CD4-positive, CD25-positive, alpha-beta regulatory T cell (primary cell): ENCODE measurements at regions not wholly inside any gene's neighbourhood (a gene's known extent, or its start where the extent isn't known, plus 50 kb on each side); places are given as distances from the start of the nearest gene placed in this dataset.

Experiments used
- ATAC-seq, 2 donors: fragments of 150-1000 bp; cut with Tn5 transposase; one replicate each; pipeline ENCODE4 v1.10.0; 2021; ENCODE audit warnings: low read depth in 2 of 2, moderate number of reproducible peaks in 2 of 2, moderate library complexity in 1 of 2
- DNase-seq, 3 donors: peaks; one replicate each; pipeline versions ENCODE4 v3.0.0 to v3.0.0-alpha.2; 2012 to 2022; ENCODE audit warnings: mixed read lengths in 1 of 3
- H3K27ac ChIP-seq: one replicate; pipeline ENCODE4 v1.7.0; 2013; ENCODE audit warnings: mild to moderate bottlenecking, low read length; ENCODE audit not compliant: insufficient read depth, poor library complexity, severe bottlenecking
- H3K27me3 ChIP-seq: one replicate; pipeline ENCODE4 v1.7.0; 2013; ENCODE audit warnings: low read length; ENCODE audit not compliant: control insufficient read depth, insufficient read depth
- H3K36me3 ChIP-seq: one replicate; pipeline ENCODE4 v1.7.0; 2013; ENCODE audit warnings: mild to moderate bottlenecking, low read length, moderate library complexity; ENCODE audit not compliant: control insufficient read depth, insufficient read depth
- H3K4me1 ChIP-seq: 2 replicates; pipeline ENCODE4 v1.7.0; 2013; ENCODE audit warnings: mild to moderate bottlenecking, low read length; ENCODE audit not compliant: insufficient read depth, control insufficient read depth, poor library complexity, severe bottlenecking
- H3K4me3 ChIP-seq: one replicate; pipeline ENCODE4 v1.7.0; 2013; ENCODE audit warnings: low read depth, mild to moderate bottlenecking, low read length, moderate library complexity
- H3K9me3 ChIP-seq, 2 experiments: 1 replicate in 1 of 2; 2 replicates in 1 of 2; pipeline ENCODE4 v1.7.0; 2013; ENCODE audit warnings: low read length in 2 of 2, mild to moderate bottlenecking in 1 of 2, moderate library complexity in 1 of 2; ENCODE audit not compliant: control insufficient read depth in 2 of 2
- H3K27ac Mint-ChIP-seq, 3 donors: one replicate each; pipeline ENCODE4 v1.8.0; 2020 to 2022; ENCODE audit warnings: mild to moderate bottlenecking in 3 of 3, mixed read lengths in 3 of 3, moderate library complexity in 2 of 3
- H3K27me3 Mint-ChIP-seq: one replicate; pipeline ENCODE4 v1.8.0; 2022; ENCODE audit warnings: mild to moderate bottlenecking, mixed read lengths
- H3K36me3 Mint-ChIP-seq: one replicate; pipeline ENCODE4 v1.8.0; 2020; ENCODE audit warnings: mixed read lengths
- H3K4me1 Mint-ChIP-seq, 4 donors: one replicate each; pipeline ENCODE4 v1.8.0; 2020 to 2022; ENCODE audit warnings: mixed read lengths in 4 of 4, mild to moderate bottlenecking in 1 of 4
- H3K4me3 Mint-ChIP-seq, 4 donors: one replicate each; pipeline ENCODE4 v1.8.0; 2020 to 2022; ENCODE audit warnings: mild to moderate bottlenecking in 4 of 4, mixed read lengths in 4 of 4, moderate library complexity in 3 of 4
- H3K9me3 Mint-ChIP-seq, 7 donors: one replicate each; pipeline ENCODE4 v1.8.0; 2020 to 2022; ENCODE audit warnings: mixed read lengths in 7 of 7, mild to moderate bottlenecking in 3 of 7, moderate library complexity in 2 of 7

DNA sequence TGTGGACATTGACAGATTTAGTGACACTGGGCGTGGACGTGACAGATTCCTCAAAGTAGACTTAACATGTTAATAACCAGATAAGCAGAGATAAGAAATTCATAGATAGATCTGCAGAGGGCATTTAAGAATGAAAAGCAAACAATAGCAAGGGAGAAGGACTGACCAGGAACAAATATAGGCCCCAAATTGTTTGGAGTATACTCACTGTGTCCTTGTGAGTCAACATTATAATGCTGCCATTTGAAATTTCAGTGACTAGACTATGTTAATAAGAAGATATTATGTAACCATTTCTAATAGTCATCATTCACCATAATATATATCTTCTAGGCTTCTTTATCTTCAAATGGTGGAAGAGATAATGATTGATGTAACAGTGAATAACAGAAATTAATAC, 78.1 kb upstream of the SLC38A11 start:
- Histone ChIP-seq H3K27me3 (no peaks in the 10 kb centered on the region), H3K36me3 (no peaks in the 10 kb centered on the region), H3K4me3 (no peak overlapping the region), H3K9me3 (no peaks in the 10 kb centered on the region), H3K27ac (no peak overlapping the region), H3K4me1 (no peaks in the 10 kb centered on the region)
- Mint-ChIP-seq H3K27me3 (no peaks in the 10 kb centered on the region), H3K36me3 (no peaks in the 10 kb centered on the region), H3K9me3 (peaks cover 0 to 3% (median 0%) of the 10 kb centered on the region in 7 donors), H3K4me1 (no peaks in the 10 kb centered on the region), H3K4me3 (no peak overlapping the region), H3K27ac (no peak overlapping the region)
- DNase-seq = no peak
- no peak for ATAC-seq

- Mint-ChIP-seq H3K4me3 (no peak overlapping the region), H3K36me3 (no peaks in the 10 kb centered on the region), H3K27ac (no peak overlapping the region), H3K9me3 (peaks cover 0 to 3% (median 0%) of the 10 kb centered on the region in 7 donors), H3K4me1 (no peaks in the 10 kb centered on the region), H3K27me3 (no peaks in the 10 kb centered on the region)
- no peak for DNase-seq
- Histone ChIP-seq H3K9me3 (no peaks in the 10 kb centered on the region), H3K4me3 (no peak overlapping the region), H3K36me3 (no peaks in the 10 kb centered on the region), H3K4me1 (no peaks in the 10 kb centered on the region), H3K27me3 (no peaks in the 10 kb centered on the region), H3K27ac (no peak overlapping the region)
- ATAC-seq = no peak
Measured at GRCh38 chr2:165032559-165032958, 77.2 kb upstream of the SLC38A11 start.

DNA sequence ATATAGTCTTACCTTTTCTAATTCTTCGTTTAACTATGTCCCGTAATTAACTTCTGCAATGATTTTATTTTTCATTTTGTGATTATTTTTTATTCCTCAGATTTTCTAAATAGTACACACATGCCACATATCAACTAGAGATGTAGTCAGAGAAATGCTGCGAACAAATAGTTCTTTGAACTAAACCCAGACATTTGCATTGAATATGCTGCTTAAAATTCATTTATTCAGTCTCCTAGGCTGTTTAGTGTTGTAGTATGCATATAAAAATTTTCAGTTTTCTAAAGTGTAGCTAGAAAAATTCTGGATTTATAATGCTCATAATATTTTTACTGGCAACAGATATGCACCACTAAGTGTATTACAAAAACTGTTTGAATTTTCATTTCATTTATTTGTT, 68.9 kb upstream of the SLC38A11 start:
- H3K9me3 ChIP-seq = no peaks in the 10 kb centered on the region
- no peaks in the 10 kb centered on the region for H3K4me1 ChIP-seq
- H3K4me3 ChIP-seq = no peak overlapping the region
- peaks cover 0 to 3% (median 0%) of the 10 kb centered on the region in 7 donors for H3K9me3 Mint-ChIP-seq
- no peaks in the 10 kb centered on the region for H3K36me3 ChIP-seq
- ATAC-seq (no peak), DNase-seq (no peak)
- H3K4me3 Mint-ChIP-seq = no peak overlapping the region
- no peak overlapping the region for H3K27ac Mint-ChIP-seq
- no peak overlapping the region for H3K27ac ChIP-seq
- H3K36me3 Mint-ChIP-seq = no peaks in the 10 kb centered on the region
- no peaks in the 10 kb centered on the region for H3K27me3 Mint-ChIP-seq
- H3K27me3 ChIP-seq = no peaks in the 10 kb centered on the region
- H3K4me1 Mint-ChIP-seq = no peaks in the 10 kb centered on the region

- Mint-ChIP-seq H3K4me3 (no peak overlapping the region), H3K4me1 (no peaks in the 10 kb centered on the region), H3K27me3 (no peaks in the 10 kb centered on the region), H3K27ac (peak overlapping the region in 1 of 3 donors; percentile 32), H3K9me3 (peaks cover 0 to 3% (median 0%) of the 10 kb centered on the region in 7 donors), H3K36me3 (no peaks in the 10 kb centered on the region)
- Histone ChIP-seq H3K9me3 (no peaks in the 10 kb centered on the region), H3K27ac (no peak overlapping the region), H3K27me3 (no peaks in the 10 kb centered on the region), H3K4me3 (no peak overlapping the region), H3K36me3 (no peaks in the 10 kb centered on the region), H3K4me1 (no peaks in the 10 kb centered on the region)
- DNase-seq (no peak), ATAC-seq (no peak)
Measured at GRCh38 chr2:165022781-165023180, 67.5 kb upstream of the SLC38A11 start.

GRCh38 chr2:165017966-165018596, 62.8 kb upstream of the SLC38A11 start:
- Histone ChIP-seq H3K4me1 (no peaks in the 10 kb centered on the region), H3K4me3 (no peak overlapping the region), H3K9me3 (no peaks in the 10 kb centered on the region), H3K27me3 (no peaks in the 10 kb centered on the region), H3K36me3 (no peaks in the 10 kb centered on the region), H3K27ac (no peak overlapping the region)
- Mint-ChIP-seq H3K27ac (no peak overlapping the region), H3K27me3 (no peaks in the 10 kb centered on the region), H3K9me3 (no peaks in the 10 kb centered on the region), H3K36me3 (no peaks in the 10 kb centered on the region), H3K4me1 (no peaks in the 10 kb centered on the region), H3K4me3 (no peak overlapping the region)
- ATAC-seq (no peak), DNase-seq (no peak)

- H3K9me3 Mint-ChIP-seq = no peaks in the 10 kb centered on the region
- DNase-seq = peak in 2 of 3 donors; percentile 7 to 26
- Histone ChIP-seq H3K27me3 (no peaks in the 10 kb centered on the region), H3K27ac (no peak overlapping the region), H3K4me3 (no peak overlapping the region), H3K4me1 (no peaks in the 10 kb centered on the region), H3K36me3 (no peaks in the 10 kb centered on the region), H3K9me3 (no peaks in the 10 kb centered on the region)
- no peaks in the 10 kb centered on the region for H3K4me1 Mint-ChIP-seq
- H3K27ac Mint-ChIP-seq = no peak overlapping the region
- H3K36me3 Mint-ChIP-seq = no peaks in the 10 kb centered on the region
- peak; percentile 50 to 53 for ATAC-seq
- no peaks in the 10 kb centered on the region for H3K27me3 Mint-ChIP-seq
- H3K4me3 Mint-ChIP-seq = no peak overlapping the region
Measured at GRCh38 chr2:165016772-165017411, 61.6 kb upstream of the SLC38A11 start.

- Histone ChIP-seq H3K27me3 (no peaks in the 10 kb centered on the region), H3K4me3 (no peak overlapping the region), H3K9me3 (no peaks in the 10 kb centered on the region), H3K27ac (no peak overlapping the region), H3K36me3 (no peaks in the 10 kb centered on the region), H3K4me1 (no peaks in the 10 kb centered on the region)
- no peaks in the 10 kb centered on the region for H3K9me3 Mint-ChIP-seq
- H3K4me1 Mint-ChIP-seq = no peaks in the 10 kb centered on the region
- ATAC-seq = no peak
- H3K27ac Mint-ChIP-seq = no peak overlapping the region
- peaks cover 4% of the 10 kb centered on the region for H3K27me3 Mint-ChIP-seq
- H3K36me3 Mint-ChIP-seq = no peaks in the 10 kb centered on the region
- H3K4me3 Mint-ChIP-seq = no peak overlapping the region
- DNase-seq = peak; percentile 8 to 53 (median 23)
Measured at GRCh38 chr2:165015052-165015642, 59.8 kb upstream of the SLC38A11 start.
